Keratinocyte (primary cell): ENCODE measurements at regions not wholly inside any gene's neighbourhood (a gene's known extent, or its start where the extent isn't known, plus 50 kb on each side); places are given as distances from the start of the nearest gene placed in this dataset.

Experiments
- DNase-seq: peaks from one replicate; pipeline ENCODE4 v3.0.0-alpha.2; 2011; ENCODE audit warnings: low read depth, missing footprints, low spot score
- FAIRE-seq: peaks from 2 replicates; lab custom pipeline; 2011; peaks lifted over from hg19 to GRCh38; lab: Jason Lieb, UNC
- H2AFZ ChIP-seq: 2 replicates; pipeline ENCODE4 v1.6.0; 2012; ENCODE audit warnings: low read length, control low read depth, inconsistent platforms; ENCODE audit not compliant: control insufficient read depth
- H3K27ac ChIP-seq: 2 replicates; pipeline ENCODE4 v1.5.1; 2011; ENCODE audit warnings: low read length; ENCODE audit not compliant: control insufficient read depth, insufficient read depth
- H3K27me3 ChIP-seq: 3 replicates; pipeline ENCODE4 v1.6.0; 2011; ENCODE audit warnings: low read length; ENCODE audit not compliant: control insufficient read depth, insufficient read depth; ENCODE audit errors: extremely low read depth
- H3K36me3 ChIP-seq, 2 experiments: 2 replicates in 1 of 2; 3 replicates in 1 of 2; pipeline ENCODE4 v1.5.1; 2011; ENCODE audit warnings: low read length in 2 of 2, mild to moderate bottlenecking in 1 of 2; ENCODE audit not compliant: control insufficient read depth in 2 of 2, insufficient read depth in 2 of 2; ENCODE audit errors: extremely low read depth in 1 of 2
- H3K4me1 ChIP-seq: 3 replicates; pipeline ENCODE4 v1.5.1; 2011; ENCODE audit warnings: low read length; ENCODE audit not compliant: control insufficient read depth, insufficient read depth; ENCODE audit errors: extremely low read depth
- H3K4me2 ChIP-seq: 3 replicates; pipeline ENCODE4 v1.6.0; 2011; ENCODE audit warnings: low read depth, low read length; ENCODE audit not compliant: control insufficient read depth, insufficient read depth; ENCODE audit errors: extremely low read depth
- H3K4me3 ChIP-seq, 3 experiments: fragments of 200-600 bp in 1 of 3; sonication (generic) in 1 of 3; 2 replicates in 2 of 3; 3 replicates in 1 of 3; pipeline ENCODE4 v1.5.1; 2011 to 2016; ENCODE audit warnings: low read length in 3 of 3, mild to moderate bottlenecking in 3 of 3, control low read depth in 2 of 3, inconsistent platforms in 1 of 3, low read depth in 1 of 3, mixed read lengths in 1 of 3, mixed run types in 1 of 3, moderate library complexity in 1 of 3; ENCODE audit not compliant: control insufficient read depth in 2 of 3, insufficient read depth in 2 of 3; ENCODE audit errors: extremely low read depth in 1 of 3
- H3K79me2 ChIP-seq: 2 replicates; pipeline ENCODE4 v1.6.0; 2012; ENCODE audit warnings: low read length; ENCODE audit not compliant: control insufficient read depth, insufficient read depth
- H3K9ac ChIP-seq: 3 replicates; pipeline ENCODE4 v1.6.0; 2011; ENCODE audit warnings: low read length; ENCODE audit not compliant: control insufficient read depth, insufficient read depth; ENCODE audit errors: extremely low read depth
- H3K9me1 ChIP-seq: 3 replicates; pipeline ENCODE4 v1.6.0; 2011; ENCODE audit warnings: low read length; ENCODE audit not compliant: control insufficient read depth, insufficient read depth; ENCODE audit errors: extremely low read depth
- H3K9me3 ChIP-seq: 2 replicates; pipeline ENCODE4 v1.5.1; 2012; ENCODE audit warnings: low read depth, low read length; ENCODE audit not compliant: control insufficient read depth
- H4K20me1 ChIP-seq: 3 replicates; pipeline ENCODE4 v1.6.0; 2011; ENCODE audit warnings: low read length; ENCODE audit not compliant: control insufficient read depth, insufficient read depth; ENCODE audit errors: extremely low read depth
- EZH2 ChIP-seq: IDR thresholded peaks from one replicate; pipeline ENCODE4 v1.6.1; 2012; ENCODE audit warnings: inconsistent platforms, mild to moderate bottlenecking, low read length, moderate library complexity
- dilution Hi-C: fragments of 300-500 bp; cut with MboI; formaldehyde crosslinking; loops from one replicate; pipeline ENCODE4 v1.7.0; 2020; ENCODE audit warnings: low sequenced_read_pairs; ENCODE audit not compliant: extremely low pct_ligation_motif_present
- TF ChIP-seq, protein P1 (sequence below), 3 experiments: IDR thresholded peaks in 1 of 3; conservative IDR thresholded peaks in 1 of 3; optimal IDR thresholded peaks in 1 of 3; 2 replicates in 2 of 3; 3 replicates in 1 of 3; pipeline versions ENCODE3 to v1.5.1; 2011; ENCODE audit warnings: low read length in 3 of 3, mild to moderate bottlenecking in 3 of 3, moderate library complexity in 2 of 3, control low read depth in 1 of 3, inconsistent platforms in 1 of 3; ENCODE audit not compliant: insufficient read depth in 2 of 3; ENCODE audit errors: extremely low read depth in 1 of 3

DNA sequence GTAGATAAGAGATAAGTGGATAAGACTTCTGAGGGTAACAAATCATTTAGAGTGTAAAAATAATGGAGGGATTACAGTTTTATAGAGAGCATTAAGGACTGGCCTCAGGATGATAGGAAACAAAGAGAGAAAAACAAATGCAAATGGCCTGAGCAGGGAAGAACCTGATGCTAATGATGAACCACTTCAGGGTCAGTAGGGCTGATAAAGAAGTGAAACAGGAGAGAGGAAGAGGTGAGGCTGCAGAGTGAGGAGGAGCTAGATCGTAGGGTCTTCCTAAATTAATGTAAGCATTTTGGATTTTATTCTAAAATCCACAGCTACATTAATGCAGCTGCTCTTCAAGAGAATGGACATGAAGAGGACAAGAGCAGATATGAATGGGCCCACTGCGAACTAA is 698.0 kb upstream of the MEF2C start:
- Histone ChIP-seq H4K20me1 (no peaks in the 10 kb centered on the region), H3K4me2 (no peak overlapping the region), H3K9ac (no peak overlapping the region), H3K4me3 (no peak overlapping the region), H3K79me2 (no peaks in the 10 kb centered on the region), H3K27me3 (no peaks in the 10 kb centered on the region), H3K9me3 (no peaks in the 10 kb centered on the region), H3K9me1 (no peaks in the 10 kb centered on the region), H3K36me3 (no peaks in the 10 kb centered on the region), H2AFZ (no peak overlapping the region), H3K27ac (no peak overlapping the region), H3K4me1 (peaks cover 16% of the 10 kb centered on the region)
- TF ChIP-seq EZH2, result no peak
- DNase-seq (no peak), FAIRE-seq (no peak)
- dilution Hi-C loops, result no loop called here

DNA sequence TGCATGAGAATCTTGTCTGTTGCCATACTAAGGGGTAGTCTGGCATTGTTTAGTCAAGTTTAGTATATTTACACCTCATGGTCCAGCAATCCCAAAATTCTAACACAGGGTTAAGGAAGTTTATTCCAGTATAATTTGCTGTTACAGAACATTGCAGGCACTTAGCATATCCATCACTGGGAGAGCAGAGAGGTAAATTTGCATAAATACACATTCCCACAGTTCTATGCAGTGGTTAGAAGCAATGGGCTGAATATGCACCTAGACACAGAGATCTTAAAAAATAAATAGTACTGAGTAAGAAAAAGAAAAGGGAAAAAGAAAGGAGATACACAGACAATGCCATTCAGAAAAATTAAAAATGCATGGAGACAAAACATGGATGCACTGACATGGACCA is 692.3 kb upstream of the MEF2C start:
- H3K36me3 ChIP-seq, result no peaks in the 10 kb centered on the region
- no peak overlapping the region for H2AFZ ChIP-seq
- FAIRE-seq (no peak), DNase-seq (no peak)
- H3K4me1 ChIP-seq, result no peaks in the 10 kb centered on the region
- H4K20me1 ChIP-seq, result no peaks in the 10 kb centered on the region
- no peak overlapping the region for H3K4me2 ChIP-seq
- dilution Hi-C loops, result no loop called here
- H3K9me1 ChIP-seq, result no peaks in the 10 kb centered on the region
- no peaks in the 10 kb centered on the region for H3K9me3 ChIP-seq
- no peaks in the 10 kb centered on the region for H3K27me3 ChIP-seq
- TF ChIP-seq EZH2, result no peak
- TF ChIP-seq, protein P1, sequence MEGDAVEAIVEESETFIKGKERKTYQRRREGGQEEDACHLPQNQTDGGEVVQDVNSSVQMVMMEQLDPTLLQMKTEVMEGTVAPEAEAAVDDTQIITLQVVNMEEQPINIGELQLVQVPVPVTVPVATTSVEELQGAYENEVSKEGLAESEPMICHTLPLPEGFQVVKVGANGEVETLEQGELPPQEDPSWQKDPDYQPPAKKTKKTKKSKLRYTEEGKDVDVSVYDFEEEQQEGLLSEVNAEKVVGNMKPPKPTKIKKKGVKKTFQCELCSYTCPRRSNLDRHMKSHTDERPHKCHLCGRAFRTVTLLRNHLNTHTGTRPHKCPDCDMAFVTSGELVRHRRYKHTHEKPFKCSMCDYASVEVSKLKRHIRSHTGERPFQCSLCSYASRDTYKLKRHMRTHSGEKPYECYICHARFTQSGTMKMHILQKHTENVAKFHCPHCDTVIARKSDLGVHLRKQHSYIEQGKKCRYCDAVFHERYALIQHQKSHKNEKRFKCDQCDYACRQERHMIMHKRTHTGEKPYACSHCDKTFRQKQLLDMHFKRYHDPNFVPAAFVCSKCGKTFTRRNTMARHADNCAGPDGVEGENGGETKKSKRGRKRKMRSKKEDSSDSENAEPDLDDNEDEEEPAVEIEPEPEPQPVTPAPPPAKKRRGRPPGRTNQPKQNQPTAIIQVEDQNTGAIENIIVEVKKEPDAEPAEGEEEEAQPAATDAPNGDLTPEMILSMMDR (optimal IDR thresholded peaks at IDR 0.05 in 1 of 3, IDR thresholded peaks at IDR 0.05 in 1 of 3, conservative IDR thresholded peaks at IDR 0.05 in 1 of 3; ENCODE audit: extremely low read depth in 1 of 3, insufficient read depth in 2 of 3, low read length in 3 of 3), result no peak
- no peak overlapping the region for H3K4me3 ChIP-seq
- H3K79me2 ChIP-seq, result no peaks in the 10 kb centered on the region
- no peak overlapping the region for H3K27ac ChIP-seq
- H3K9ac ChIP-seq, result no peak overlapping the region

DNA sequence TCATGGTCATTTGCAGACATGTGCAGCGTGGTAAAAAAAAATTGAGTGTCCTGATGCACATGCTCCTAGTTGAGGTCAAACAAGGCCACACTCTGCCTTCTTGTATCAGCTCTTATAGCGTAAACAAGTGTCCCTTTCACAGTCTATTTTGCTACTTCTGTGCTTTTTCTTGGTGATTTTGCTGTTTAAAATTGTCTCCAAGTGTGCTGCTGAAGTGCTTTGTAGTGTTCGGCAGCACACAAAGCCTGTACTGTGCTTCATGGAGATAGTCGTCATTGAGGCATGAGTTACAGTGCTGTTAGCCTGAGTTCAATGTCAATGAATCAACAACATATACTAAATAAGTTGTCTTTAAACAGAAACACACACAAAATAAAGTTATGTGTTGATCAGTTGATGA is 690.4 kb upstream of the MEF2C start:
- no peak overlapping the region for H3K4me3 ChIP-seq
- FAIRE-seq (no peak), DNase-seq (no peak)
- no peak overlapping the region for H2AFZ ChIP-seq
- H3K4me2 ChIP-seq, result no peak overlapping the region
- TF ChIP-seq, protein P1 (optimal IDR thresholded peaks at IDR 0.05 in 1 of 3, IDR thresholded peaks at IDR 0.05 in 1 of 3, conservative IDR thresholded peaks at IDR 0.05 in 1 of 3; ENCODE audit: extremely low read depth in 1 of 3, insufficient read depth in 2 of 3, low read length in 3 of 3), result no peak
- TF ChIP-seq EZH2, result no peak
- H3K9me3 ChIP-seq, result no peaks in the 10 kb centered on the region
- H3K27me3 ChIP-seq, result no peaks in the 10 kb centered on the region
- no peaks in the 10 kb centered on the region for H3K36me3 ChIP-seq
- H3K79me2 ChIP-seq, result no peaks in the 10 kb centered on the region
- H3K9me1 ChIP-seq, result no peaks in the 10 kb centered on the region
- H3K27ac ChIP-seq, result no peak overlapping the region
- H3K4me1 ChIP-seq, result no peaks in the 10 kb centered on the region
- dilution Hi-C loops, result no loop called here
- no peak overlapping the region for H3K9ac ChIP-seq
- no peaks in the 10 kb centered on the region for H4K20me1 ChIP-seq
